ENCODE measurements at regions not wholly inside any gene's neighbourhood (a gene's known extent, or its start where the extent isn't known, plus 50 kb on each side); places are given as distances from the start of the nearest gene placed in this dataset.

DNA sequence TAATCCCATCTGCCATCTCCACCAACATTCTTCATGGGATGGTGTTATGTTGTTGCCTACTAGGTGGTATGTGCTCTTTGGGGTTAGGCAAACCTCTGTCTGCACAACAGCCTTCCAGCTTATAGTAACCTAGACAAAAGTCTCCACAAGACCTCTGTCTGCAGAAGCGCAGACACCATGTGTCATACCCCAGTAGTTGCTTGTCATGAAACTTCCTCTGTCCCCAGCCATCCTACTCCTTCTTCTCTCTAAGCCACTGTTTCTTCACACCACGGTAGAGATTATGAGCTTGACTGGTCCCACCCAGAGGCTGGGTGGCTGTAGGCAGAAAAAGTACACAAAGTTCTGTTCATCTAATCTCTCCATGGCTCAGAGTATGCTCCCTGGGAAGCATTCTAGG is 100.3 kb downstream of the MAF start:
- H3K27ac Mint-ChIP-seq (ENCODE audit: unreplicated experiment), result no peak overlapping the region
- H3K4me3 Mint-ChIP-seq, result no peak overlapping the region
- TF ChIP-seq, protein P1, sequence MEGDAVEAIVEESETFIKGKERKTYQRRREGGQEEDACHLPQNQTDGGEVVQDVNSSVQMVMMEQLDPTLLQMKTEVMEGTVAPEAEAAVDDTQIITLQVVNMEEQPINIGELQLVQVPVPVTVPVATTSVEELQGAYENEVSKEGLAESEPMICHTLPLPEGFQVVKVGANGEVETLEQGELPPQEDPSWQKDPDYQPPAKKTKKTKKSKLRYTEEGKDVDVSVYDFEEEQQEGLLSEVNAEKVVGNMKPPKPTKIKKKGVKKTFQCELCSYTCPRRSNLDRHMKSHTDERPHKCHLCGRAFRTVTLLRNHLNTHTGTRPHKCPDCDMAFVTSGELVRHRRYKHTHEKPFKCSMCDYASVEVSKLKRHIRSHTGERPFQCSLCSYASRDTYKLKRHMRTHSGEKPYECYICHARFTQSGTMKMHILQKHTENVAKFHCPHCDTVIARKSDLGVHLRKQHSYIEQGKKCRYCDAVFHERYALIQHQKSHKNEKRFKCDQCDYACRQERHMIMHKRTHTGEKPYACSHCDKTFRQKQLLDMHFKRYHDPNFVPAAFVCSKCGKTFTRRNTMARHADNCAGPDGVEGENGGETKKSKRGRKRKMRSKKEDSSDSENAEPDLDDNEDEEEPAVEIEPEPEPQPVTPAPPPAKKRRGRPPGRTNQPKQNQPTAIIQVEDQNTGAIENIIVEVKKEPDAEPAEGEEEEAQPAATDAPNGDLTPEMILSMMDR (conservative IDR thresholded peaks at IDR 0.05), result no peak
- H3K27me3 Mint-ChIP-seq (ENCODE audit: low read depth), result no peaks in the 10 kb centered on the region
- DNase-seq (ENCODE audit: low read depth, low spot score), result no peak
- no peaks in the 10 kb centered on the region for H3K4me1 Mint-ChIP-seq
- H3K9me3 Mint-ChIP-seq, result no peaks in the 10 kb centered on the region
- H3K36me3 Mint-ChIP-seq (ENCODE audit: low read depth), result no peaks in the 10 kb centered on the region

DNA sequence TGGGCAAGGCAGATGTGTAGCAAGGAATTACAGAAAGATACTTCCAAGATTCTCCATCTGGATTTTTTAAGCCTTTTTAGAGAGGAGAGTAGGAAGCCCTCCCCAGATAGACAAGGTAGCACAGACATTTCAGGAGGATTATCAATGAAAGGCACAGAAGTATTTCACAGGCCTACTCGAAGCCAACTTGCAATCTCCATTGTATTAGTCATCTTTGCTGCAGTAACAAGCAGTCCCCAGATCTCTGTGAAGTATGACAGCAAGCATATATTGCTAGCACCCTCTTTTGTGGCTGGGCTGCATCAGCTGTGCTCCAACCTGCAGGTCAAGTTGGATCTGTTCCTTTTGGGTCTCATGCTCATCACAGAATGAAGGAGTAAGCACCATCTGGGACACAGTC is 101.6 kb downstream of the MAF start:
- TF ChIP-seq, protein P1 (conservative IDR thresholded peaks at IDR 0.05), result no peak
- no peaks in the 10 kb centered on the region for H3K36me3 Mint-ChIP-seq (ENCODE audit: low read depth)
- DNase-seq (ENCODE audit: low read depth, low spot score), result no peak
- no peak overlapping the region for H3K27ac Mint-ChIP-seq (ENCODE audit: unreplicated experiment)
- no peaks in the 10 kb centered on the region for H3K4me1 Mint-ChIP-seq
- no peak overlapping the region for H3K4me3 Mint-ChIP-seq
- no peaks in the 10 kb centered on the region for H3K9me3 Mint-ChIP-seq
- no peaks in the 10 kb centered on the region for H3K27me3 Mint-ChIP-seq (ENCODE audit: low read depth)

DNA sequence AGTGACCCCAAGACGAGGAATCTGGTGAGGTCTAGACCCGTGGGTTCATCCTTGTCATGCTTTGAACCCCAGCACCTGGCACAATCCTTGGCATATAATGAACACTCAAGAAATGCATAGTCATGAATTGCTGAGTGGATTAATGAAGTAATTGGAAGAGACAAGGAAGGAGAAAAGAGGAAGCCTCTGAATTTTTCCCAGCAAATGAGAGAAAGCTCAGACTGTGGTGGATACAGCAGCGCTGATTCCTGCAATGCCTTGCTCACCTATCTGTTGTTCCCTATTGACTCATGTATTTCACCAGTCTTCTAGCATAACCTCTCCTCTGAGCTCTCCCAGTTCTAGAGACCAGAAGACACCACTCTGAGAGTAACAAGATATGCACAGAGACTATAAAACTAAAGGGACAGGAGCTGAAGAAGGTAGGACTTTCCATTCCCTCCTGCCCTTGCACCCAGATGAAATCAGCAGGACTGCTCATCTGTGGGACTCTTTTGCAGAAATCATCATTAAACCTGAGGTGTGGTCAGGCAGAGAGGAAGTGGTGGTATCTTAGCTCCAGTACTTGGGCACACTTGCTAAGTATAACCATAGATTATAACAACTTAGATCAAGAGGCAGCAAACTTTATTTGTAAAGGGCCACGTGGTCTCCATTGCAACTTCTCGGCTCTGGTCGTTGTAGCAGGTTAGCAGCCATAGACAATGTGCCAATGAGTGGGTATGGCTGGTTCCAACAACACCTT is 102.8 kb downstream of the MAF start:
- Mint-ChIP-seq H3K27me3 (ENCODE audit: low read depth) (no peaks in the 10 kb centered on the region), H3K27ac (ENCODE audit: unreplicated experiment) (no peak overlapping the region), H3K9me3 (no peaks in the 10 kb centered on the region), H3K4me1 (no peaks in the 10 kb centered on the region), H3K36me3 (ENCODE audit: low read depth) (no peaks in the 10 kb centered on the region), H3K4me3 (no peak overlapping the region)
- TF ChIP-seq, protein P1 (conservative IDR thresholded peaks at IDR 0.05), result no peak
- DNase-seq (ENCODE audit: low read depth, low spot score), result no peak

DNA sequence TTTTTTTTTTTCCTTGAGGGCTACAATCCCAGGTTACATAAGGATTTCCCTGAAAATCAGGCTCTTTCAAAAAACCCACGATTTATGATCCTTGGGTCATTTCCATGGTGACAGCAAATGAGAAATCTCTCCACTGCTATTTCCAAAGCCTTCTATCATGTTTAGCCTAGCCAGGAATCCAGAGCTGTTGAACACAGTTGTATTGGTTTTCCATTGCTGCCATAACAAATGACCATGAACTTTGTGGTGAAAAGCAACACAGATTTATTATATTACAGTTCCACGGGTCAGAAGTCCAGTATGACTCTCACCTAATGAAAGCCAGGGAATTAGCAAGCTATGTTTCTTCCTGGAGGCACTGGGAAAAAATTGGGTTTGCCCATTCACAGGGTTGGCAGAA is 106.6 kb downstream of the MAF start:
- H3K36me3 Mint-ChIP-seq (ENCODE audit: low read depth), result no peaks in the 10 kb centered on the region
- peaks cover 3% of the 10 kb centered on the region for H3K9me3 Mint-ChIP-seq
- peaks cover 6% of the 10 kb centered on the region for H3K27me3 Mint-ChIP-seq (ENCODE audit: low read depth)
- no peak for DNase-seq (ENCODE audit: low read depth, low spot score)
- H3K4me3 Mint-ChIP-seq, result no peak overlapping the region
- H3K4me1 Mint-ChIP-seq, result no peaks in the 10 kb centered on the region
- TF ChIP-seq, protein P1 (conservative IDR thresholded peaks at IDR 0.05), result no peak
- H3K27ac Mint-ChIP-seq (ENCODE audit: unreplicated experiment), result no peak overlapping the region

DNA sequence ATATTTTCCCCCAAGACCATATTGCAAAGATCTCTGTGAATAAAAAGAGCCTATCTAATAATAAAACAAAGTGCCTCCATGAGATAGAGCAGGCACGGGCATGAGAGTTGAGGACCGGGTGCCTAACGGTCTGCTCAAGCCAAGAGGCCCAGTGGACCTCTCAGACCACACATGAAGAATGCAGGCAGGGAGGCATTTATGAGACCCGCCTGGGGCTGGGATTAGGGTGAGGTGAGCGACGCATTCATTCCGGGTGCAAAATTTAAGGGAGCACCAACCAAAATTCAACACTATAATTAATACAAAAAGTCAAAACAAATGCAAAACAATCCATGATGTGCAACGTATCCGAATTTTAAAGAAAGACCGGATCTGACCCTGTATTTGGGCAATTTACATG is 108.5 kb downstream of the MAF start:
- H3K36me3 Mint-ChIP-seq (ENCODE audit: low read depth), result no peaks in the 10 kb centered on the region
- H3K27ac Mint-ChIP-seq (ENCODE audit: unreplicated experiment), result no peak overlapping the region
- peaks cover 6% of the 10 kb centered on the region for H3K27me3 Mint-ChIP-seq (ENCODE audit: low read depth)
- H3K4me1 Mint-ChIP-seq, result no peaks in the 10 kb centered on the region
- H3K9me3 Mint-ChIP-seq, result peaks cover 3% of the 10 kb centered on the region
- TF ChIP-seq, protein P1 (conservative IDR thresholded peaks at IDR 0.05), result no peak
- no peak overlapping the region for H3K4me3 Mint-ChIP-seq
- DNase-seq (ENCODE audit: low read depth, low spot score), result no peak
